HG02798 (cell line): ENCODE measurements at regions not wholly inside any gene's neighbourhood (a gene's known extent, or its start where the extent isn't known, plus 50 kb on each side); places are given as distances from the start of the nearest gene placed in this dataset.

ENCODE experiments used
- ATAC-seq: cut with Tn5 transposase; IDR thresholded peaks from one replicate; pipeline ENCODE4 v1.9.1; 2021; ENCODE audit warnings: mild to moderate bottlenecking; ENCODE audit not compliant: unreplicated experiment, poor library complexity

DNA sequence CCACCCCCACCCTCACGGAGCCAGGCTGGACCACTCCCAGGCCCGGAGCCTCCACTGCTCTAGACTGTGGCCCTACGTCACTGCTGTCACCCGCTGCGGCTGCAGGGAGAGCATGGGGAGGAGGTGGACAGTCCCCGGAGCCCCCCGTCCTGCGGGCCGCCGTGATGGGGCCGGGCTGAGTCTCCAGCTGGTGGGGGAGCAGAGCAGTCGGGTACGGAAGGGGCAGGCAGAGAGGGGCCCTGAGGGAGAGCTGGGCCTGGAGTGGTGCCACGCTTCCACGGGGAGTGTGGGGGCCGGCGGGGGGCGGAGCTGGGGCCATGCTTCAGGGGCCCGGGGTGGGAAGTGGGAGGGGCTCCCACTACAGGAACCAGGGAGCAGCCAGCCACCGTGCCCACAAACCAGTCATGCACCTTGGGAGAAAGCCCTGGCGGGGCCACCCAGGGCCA, 98.9 kb upstream of the KCNK1 start:
- ATAC-seq, result no peak

DNA sequence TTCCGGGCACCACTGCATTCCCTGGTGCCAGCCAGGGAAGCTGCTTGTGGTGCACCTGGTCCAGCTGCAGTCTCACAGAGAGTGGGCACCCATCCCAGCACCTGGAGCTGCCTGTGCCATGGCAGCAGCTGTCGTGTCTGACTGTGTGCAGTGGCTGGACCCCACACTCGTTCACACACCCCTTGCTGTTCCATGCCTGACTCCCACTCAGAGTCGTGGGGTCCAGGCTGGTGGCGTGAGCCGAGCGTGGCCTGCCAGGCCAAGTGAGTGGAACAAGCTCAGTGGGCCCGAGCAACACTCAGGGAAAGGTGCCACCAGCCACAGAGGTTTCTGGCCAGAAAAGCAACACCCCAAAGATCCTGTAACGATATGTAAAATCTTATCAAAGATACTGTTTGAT, 97.2 kb upstream of the KCNK1 start:
- no peak for ATAC-seq

DNA sequence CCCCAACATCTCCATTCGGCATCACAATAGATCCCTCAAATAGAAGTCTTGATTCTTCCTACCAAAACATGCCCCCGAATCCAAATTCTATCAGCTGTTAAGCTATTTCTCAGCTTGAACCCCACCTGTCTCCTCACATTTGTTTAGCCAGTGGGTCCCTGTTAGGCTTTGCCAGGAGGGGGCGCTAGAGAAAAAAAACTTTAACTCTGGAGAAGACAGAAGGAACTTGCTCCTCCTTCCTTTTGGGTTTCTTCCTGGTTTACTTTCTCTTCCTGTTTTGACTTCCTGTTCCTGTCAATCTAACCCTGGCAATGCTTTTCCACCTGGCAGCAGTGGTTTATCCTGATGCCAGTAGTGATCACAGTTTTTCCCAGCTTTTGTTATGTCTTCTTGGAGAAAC, 95.6 kb upstream of the KCNK1 start:
- ATAC-seq, result peak; percentile 36

DNA sequence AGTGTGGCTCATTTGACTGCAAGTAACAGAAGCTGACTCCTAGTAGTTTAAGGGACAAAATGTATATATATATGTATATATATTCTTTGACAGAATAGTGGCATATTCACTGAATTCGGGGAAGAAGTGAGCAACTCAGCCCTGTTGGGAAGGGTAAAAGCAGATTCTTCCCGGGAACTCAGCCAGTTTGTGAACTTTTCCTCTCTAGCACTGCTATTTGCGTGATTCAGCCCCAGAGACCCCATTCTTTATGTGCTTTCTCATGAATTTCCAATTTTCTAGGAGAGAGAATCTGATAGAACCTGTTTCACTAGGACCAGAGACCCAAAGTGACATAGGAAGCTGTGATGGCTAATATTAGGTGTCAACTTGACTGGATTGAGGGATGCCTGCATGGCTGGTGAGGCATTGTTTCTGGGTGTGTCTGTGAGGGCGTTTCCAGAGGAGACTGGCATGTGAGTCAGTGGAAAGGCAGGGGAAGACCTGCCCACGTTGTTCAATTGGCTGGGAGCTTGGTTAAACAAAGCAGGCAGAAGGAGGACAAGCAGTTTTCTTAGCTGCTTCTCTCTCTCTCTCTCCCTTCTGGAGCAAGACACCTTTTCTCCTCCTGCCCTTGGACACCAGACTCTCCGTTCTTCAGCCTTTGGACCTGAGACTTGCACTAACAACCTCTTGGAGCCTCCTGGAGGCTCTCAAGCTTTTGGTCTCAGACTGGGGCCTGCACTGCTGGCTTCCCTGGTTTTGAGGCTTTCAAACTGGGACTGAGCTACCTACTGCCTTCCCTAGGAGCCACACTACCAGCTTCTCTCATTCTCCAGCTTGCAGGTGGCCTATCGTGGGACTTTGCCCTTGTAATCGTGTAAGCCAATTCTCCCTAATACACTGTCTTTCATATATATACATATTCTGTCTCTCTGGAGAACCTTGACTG, 93.4 kb upstream of the KCNK1 start:
- no peak for ATAC-seq

DNA sequence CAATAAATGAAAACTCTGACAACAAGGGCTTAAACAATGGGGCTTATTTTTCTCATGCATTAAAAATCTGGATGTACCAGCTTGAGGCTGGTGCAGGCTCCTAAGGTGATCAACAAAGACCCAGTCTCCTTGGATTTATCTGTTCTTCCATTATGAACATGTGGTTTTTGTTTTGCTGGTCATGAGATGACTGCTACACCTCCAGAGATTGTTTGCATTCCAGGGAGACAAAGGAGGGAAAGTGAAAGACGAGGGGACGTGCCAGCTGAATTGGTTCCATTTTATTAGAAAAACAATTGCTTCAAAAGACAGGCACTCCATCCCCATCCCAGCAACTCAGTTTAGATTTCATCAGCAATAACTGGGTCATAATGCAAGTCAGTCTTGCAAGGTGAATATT, 90.9 kb upstream of the KCNK1 start:
- ATAC-seq, result no peak

DNA sequence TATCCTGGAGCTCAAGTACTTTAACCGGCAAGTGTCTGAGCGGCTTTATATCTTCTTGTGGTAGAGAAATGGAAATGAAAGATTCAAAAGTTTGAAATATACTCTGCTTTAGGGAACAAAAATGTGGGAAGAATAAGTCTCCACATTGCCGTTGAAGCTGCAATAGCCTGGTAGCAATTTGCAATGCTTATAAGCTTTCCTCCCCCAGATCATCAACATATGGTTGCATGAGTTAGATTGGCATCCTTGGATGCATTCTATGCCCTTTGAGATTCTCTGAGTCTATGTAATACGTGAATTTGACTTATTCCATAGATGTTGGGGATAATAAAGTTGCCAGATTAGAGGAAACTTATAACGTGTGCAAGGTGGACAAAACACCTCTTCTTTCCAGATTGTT, 86.1 kb upstream of the KCNK1 start:
- no peak for ATAC-seq

DNA sequence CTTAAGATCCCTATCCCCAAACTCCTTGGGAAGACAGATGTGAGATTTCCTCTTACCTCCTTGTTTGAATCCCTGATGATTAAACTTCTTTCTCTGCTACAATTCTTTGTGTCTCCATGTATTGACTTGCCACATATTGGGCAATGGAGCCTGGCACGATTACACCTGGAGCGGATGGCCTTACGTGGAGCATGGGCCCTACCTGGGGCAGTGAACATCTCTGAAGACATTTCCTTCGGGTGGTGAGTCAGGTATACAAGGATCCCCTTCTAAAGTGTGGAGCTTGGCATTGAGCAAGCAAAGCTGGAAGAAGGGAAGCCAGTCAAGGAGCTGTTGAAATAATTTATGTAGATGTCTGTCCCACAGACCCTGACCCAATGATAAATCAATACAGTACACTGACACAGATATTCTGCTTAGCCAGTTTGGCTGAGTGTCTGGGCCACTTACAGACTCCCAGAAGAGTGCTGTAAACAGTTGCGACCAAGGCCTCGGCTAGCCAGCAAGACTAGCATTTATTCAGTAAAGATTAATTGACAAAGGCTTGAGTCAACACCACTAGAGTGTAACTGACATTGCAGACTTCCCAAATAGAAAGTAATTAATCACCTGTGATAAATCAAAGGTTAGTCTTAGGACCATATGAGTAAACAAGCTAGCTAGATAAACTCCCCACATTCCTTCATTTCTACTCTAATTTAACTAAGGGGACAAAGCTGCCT, 83.1 kb upstream of the KCNK1 start:
- no peak for ATAC-seq

DNA sequence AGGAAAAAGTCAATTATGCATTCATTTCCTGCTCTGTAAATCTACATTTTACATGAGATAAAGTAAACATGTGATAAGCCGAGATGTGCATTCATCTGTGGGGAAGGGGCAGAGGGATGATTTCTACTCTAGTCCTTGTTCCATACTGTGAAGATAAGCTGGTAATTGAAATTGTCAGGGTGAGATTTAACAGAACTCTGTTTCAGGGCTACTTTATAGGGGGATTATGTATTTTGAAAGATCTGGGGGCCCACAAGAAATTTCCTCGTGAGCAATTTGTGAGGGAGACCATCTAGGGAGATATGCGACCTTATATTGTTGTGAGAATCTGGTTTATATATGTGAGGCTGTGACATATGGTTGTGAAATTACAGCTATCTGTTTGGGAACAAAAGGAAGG, 73.1 kb upstream of the KCNK1 start:
- no peak for ATAC-seq

DNA sequence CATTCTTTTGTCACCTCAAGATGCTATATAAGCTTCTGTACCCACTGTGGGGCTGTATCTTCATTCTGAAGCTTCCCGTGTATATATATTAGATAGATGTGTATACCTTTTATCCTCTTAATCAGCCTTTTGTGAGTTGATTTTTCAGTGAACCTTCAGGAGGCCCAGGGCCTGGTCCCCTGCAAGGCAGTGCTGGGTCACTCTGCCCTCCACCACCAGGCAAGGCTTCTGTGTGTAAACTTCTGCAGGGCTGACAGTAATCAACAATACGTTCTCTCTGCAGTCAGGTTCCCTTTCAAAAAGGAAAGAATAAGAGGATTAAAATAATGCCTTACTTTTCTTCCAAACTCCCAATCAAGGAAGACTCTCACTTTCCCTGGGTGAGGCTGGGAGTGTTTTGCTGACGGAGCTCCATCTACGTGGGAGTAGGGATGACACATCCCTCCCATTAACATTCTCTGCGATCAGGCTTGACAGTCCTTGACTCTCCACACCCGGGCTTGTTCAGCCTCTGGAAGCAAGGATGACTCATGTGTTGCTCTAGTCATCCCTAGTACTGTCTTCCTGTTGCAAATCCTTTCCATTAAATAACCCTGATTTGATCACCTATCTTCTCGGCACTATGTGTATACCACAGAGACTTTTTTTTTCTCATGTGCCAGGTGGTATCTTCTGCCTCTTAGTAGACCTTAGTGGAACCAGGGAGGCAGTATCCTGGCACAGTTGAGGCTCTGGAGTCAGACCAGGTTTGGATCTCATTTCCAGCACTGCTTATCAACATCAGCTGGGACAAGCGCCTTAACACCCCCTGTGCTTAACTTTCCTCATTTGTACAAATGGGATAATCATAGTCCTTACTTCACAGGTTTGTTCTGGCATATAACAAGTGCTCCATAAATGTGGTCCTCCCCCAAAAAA, 70.3 kb upstream of the KCNK1 start:
- ATAC-seq, result no peak

DNA sequence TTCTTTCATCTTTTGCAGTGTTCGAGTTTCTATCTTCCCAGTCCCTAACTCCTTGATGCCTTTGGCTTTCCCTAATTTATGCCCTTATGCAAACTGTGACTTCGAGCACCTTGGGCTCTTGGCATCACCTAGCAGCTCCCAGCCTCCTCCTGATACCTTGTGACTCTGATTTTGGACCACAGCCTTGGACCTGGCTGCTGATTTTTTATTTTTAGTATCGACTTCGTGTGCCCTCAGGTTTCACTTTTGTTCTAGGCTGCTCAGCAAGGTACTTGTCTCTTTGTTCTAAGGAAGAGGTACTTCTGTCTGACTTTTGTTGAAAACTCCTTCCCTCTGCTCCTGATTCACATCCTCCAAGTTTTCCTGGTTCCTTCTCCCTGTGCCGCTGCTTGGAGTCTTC, 69.6 kb upstream of the KCNK1 start:
- ATAC-seq, result peak; percentile 47

DNA sequence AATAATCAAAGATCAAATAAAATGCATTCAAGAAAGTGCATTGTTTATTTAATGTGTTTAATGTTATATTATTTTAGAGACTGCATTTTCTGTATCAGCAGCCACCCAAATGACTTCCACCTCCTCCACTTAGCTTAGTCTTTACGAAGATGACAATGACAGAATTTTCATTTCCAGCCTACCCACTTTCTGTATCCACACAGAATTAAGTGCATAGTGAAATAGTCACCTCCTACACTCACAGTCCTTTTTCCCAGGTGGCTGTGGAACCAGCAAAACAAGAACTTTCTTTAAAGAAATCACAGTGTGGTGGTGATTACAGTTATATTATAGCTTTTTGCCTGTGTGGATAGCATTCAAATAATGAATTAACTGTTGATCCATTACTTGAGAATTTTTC, 66.2 kb upstream of the KCNK1 start:
- ATAC-seq, result no peak

DNA sequence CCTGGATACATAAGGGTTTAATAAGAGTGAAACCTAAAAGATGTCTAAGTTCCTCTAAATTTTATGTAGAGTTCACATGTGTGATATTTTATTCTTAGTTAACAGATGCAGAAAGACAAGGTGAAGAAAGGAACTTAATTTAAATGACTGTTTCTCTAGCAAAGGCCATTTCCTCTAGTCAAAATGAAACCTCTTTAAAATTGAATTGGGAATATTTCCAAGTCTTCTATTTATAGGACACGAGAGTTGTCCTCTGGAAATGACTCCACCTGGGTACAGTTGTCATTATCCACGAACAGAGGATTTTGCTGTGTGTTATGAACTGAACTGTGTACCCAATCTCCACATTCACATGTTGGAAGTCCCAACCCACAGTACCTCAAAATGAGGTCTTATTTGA, 64.5 kb upstream of the KCNK1 start:
- ATAC-seq, result no peak

DNA sequence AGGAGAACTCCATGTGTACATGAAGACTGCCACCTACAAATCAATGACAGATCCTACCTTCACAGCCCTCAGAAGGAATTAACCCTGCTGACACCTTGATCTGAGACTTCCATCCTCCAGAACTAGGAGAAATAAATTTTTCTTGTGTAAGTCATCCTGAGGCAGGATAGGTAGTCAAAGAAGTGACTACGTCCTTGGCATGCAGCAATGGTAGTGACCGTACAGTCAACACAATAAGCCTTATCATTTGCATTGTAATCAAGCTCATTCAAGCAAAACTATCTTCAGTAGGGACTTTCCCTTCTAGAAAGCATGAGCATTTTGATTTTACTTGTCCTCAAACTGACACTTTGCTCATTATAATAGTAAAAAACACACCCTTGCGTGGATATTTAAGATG, 64.0 kb upstream of the KCNK1 start:
- no peak for ATAC-seq

DNA sequence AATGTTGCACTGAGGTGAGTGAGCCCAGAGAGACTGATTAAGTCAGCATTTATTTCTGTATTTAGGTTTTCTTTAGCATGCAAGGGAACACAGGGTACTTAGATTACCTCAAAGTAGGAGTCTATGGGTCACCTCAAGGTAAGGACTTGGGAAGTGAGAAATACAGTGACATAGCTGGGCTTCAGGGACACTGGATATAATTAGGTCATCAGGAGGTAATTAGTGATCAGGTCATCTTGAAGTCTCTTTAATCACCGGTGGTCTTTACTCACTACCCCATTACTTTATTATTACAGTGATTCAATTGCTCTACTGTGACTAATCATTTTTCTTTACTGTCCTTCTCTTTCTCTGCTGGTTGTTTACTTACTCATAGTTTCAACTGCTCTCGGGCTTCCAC, 59.9 kb upstream of the KCNK1 start:
- ATAC-seq, result no peak

DNA sequence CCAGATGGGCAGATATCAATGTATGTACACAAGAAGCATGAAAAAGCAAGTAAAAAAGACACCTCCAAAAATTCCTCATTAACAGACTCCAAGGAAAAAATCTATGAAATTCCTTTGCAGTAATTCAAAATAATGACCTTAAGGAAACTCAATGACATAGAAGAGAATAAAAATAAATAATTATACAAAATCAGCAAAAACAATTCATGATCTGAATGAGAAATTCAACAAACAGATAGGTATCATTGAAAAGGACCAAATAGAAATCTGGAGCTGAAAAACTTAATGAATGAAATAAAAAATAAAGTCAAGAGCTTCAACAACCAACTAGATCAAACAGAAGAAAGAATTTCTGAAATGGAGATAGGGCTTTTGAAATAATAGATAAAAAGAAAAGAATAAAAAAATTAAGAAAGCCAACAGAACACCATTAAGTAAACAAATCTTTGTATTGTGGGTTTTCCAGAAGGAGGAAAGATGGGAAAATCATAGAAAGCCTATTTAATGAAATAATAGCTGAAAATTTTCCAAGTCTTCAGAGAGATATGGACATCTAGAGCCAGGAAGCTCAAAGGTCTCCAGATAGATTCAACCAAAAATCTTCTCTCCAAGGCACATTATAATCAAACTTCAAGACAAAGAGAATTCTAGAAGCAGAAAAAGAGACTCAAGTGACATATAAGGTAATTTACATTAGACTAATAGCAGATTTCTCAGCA, 52.0 kb upstream of the KCNK1 start:
- ATAC-seq, result no peak
